Neuronal stem cell (in vitro differentiated cells): ENCODE measurements at regions not wholly inside any gene's neighbourhood (a gene's known extent, or its start where the extent isn't known, plus 50 kb on each side); places are given as distances from the start of the nearest gene placed in this dataset.

Source experiments
- DNase-seq: peaks from one replicate; pipeline ENCODE4 v3.0.0-alpha.2; 2013; ENCODE audit warnings: low spot score
- H2AFZ ChIP-seq: one replicate; pipeline ENCODE4 v1.6.1; 2013; ENCODE audit warnings: mild to moderate bottlenecking, low read length, inconsistent platforms
- H2AK5ac ChIP-seq: 2 replicates; pipeline ENCODE4 v1.6.1; 2013; ENCODE audit warnings: low read depth, mild to moderate bottlenecking, inconsistent platforms, low read length, moderate library complexity, mixed read lengths
- H2BK120ac ChIP-seq: 2 replicates; pipeline ENCODE4 v1.6.1; 2013; ENCODE audit warnings: low read depth, mild to moderate bottlenecking, inconsistent platforms, low read length, moderate library complexity, mixed read lengths
- H2BK12ac ChIP-seq: one replicate; pipeline ENCODE4 v1.6.1; 2013; ENCODE audit warnings: low read length, inconsistent platforms
- H2BK15ac ChIP-seq: 2 replicates; pipeline ENCODE4 v1.6.1; 2013; ENCODE audit warnings: mild to moderate bottlenecking, low read length, inconsistent platforms, mixed read lengths
- H2BK5ac ChIP-seq: one replicate; pipeline ENCODE4 v1.6.1; 2013; ENCODE audit warnings: inconsistent platforms, mild to moderate bottlenecking, low read length, moderate library complexity
- H3K14ac ChIP-seq: one replicate; pipeline ENCODE4 v1.6.1; 2013; ENCODE audit warnings: low read length, inconsistent platforms
- H3K18ac ChIP-seq: 2 replicates; pipeline ENCODE4 v1.6.1; 2013; ENCODE audit warnings: low read length, inconsistent platforms
- H3K23ac ChIP-seq: 2 replicates; pipeline ENCODE4 v1.6.1; 2013; ENCODE audit warnings: low read depth, mild to moderate bottlenecking, mixed read lengths, low read length, inconsistent platforms; ENCODE audit not compliant: poor library complexity
- H3K27ac ChIP-seq: replicated peaks from 3 replicates; pipeline ENCODE4 v1.5.1; 2013; ENCODE audit warnings: low read length, inconsistent platforms
- H3K27me3 ChIP-seq, 3 experiments: 2 replicates each; pipeline ENCODE4 v1.6.1; 2013; ENCODE audit warnings: low read length in 3 of 3, mild to moderate bottlenecking in 2 of 3, inconsistent platforms in 1 of 3, low read depth in 1 of 3, mixed read lengths in 1 of 3, moderate library complexity in 1 of 3; ENCODE audit not compliant: control insufficient read depth in 3 of 3, insufficient read depth in 3 of 3
- H3K36me3 ChIP-seq, 2 donors: replicated peaks in 1 of 2; 2 replicates each; pipeline ENCODE4 v1.6.1; 2013; ENCODE audit warnings: low read length in 2 of 2; ENCODE audit not compliant: control insufficient read depth in 2 of 2, insufficient read depth in 2 of 2
- H3K4ac ChIP-seq: 2 replicates; pipeline ENCODE4 v1.6.1; 2013; ENCODE audit warnings: inconsistent platforms, mild to moderate bottlenecking, low read length, moderate library complexity
- H3K4me1 ChIP-seq, 2 donors: 1 replicate in 1 of 2; 2 replicates in 1 of 2; pipeline ENCODE4 v1.6.1; 2013; ENCODE audit warnings: low read length in 2 of 2, low read depth in 1 of 2; ENCODE audit not compliant: control insufficient read depth in 2 of 2, insufficient read depth in 1 of 2
- H3K4me2 ChIP-seq: one replicate; pipeline ENCODE4 v1.6.1; 2013; ENCODE audit warnings: mild to moderate bottlenecking, low read length, inconsistent platforms; ENCODE audit not compliant: insufficient read depth, poor library complexity, severe bottlenecking
- H3K4me3 ChIP-seq, 2 donors: 2 replicates each; pipeline ENCODE4 v1.5.1; 2013; ENCODE audit warnings: low read length in 2 of 2, mild to moderate bottlenecking in 2 of 2, inconsistent platforms in 1 of 2, moderate library complexity in 1 of 2
- H3K79me1 ChIP-seq: one replicate; pipeline ENCODE4 v1.6.1; 2013; ENCODE audit warnings: low read depth, mild to moderate bottlenecking, inconsistent platforms, low read length, moderate library complexity
- H3K9ac ChIP-seq: one replicate; pipeline ENCODE4 v1.6.1; 2013; ENCODE audit warnings: mild to moderate bottlenecking, low read depth, low read length, inconsistent platforms; ENCODE audit not compliant: poor library complexity
- H3K9me3 ChIP-seq, 2 donors: replicated peaks in 1 of 2; 2 replicates each; pipeline versions ENCODE3 to v1.6.1; 2013; ENCODE audit warnings: low read length in 2 of 2, mild to moderate bottlenecking in 2 of 2, inconsistent platforms in 1 of 2, low read depth in 1 of 2, mixed read lengths in 1 of 2, moderate library complexity in 1 of 2; ENCODE audit not compliant: control insufficient read depth in 2 of 2, insufficient read depth in 1 of 2
- H4K8ac ChIP-seq: one replicate; pipeline ENCODE4 v1.6.1; 2013; ENCODE audit warnings: low read depth, mild to moderate bottlenecking, inconsistent platforms, low read length, moderate library complexity
- H4K91ac ChIP-seq: one replicate; pipeline ENCODE4 v1.6.1; 2013; ENCODE audit warnings: low read length, low read depth, mild to moderate bottlenecking, inconsistent platforms; ENCODE audit not compliant: poor library complexity
- WGBS, 2 donors: extraction: QIAGEN DNeasy Blood & Tissue Kit; methylation state at CpG; one replicate each; pipeline ENCODE4 v1.1.7; 2013; ENCODE audit warnings: missing lambda C conversion rate in 2 of 2, mixed read lengths in 1 of 2; ENCODE audit not compliant: insufficient read length in 2 of 2, insufficient replicate concordance in 1 of 2; ENCODE audit errors: extremely low coverage in 2 of 2; 5-methylcytosine and 5-hydroxymethylcytosine counted together

- no peaks in the 10 kb centered on the region for H3K79me1 ChIP-seq
- H2BK120ac ChIP-seq, result no peak overlapping the region
- no peak overlapping the region for H4K91ac ChIP-seq
- H4K8ac ChIP-seq, result no peak overlapping the region
- no peak overlapping the region for H2BK5ac ChIP-seq
- H3K4me2 ChIP-seq, result no peak overlapping the region
- no peak overlapping the region for H3K23ac ChIP-seq
- no peaks in the 10 kb centered on the region for H3K9me3 ChIP-seq
- DNase-seq, result no peak
- H3K27me3 ChIP-seq, result peaks cover 0 to 28% (median 0%) of the 10 kb centered on the region in 3 experiments
- H3K4me1 ChIP-seq, result no peaks in the 10 kb centered on the region
- H3K4me3 ChIP-seq, result no peak overlapping the region
- no peak overlapping the region for H2BK12ac ChIP-seq
- no peak overlapping the region for H2AK5ac ChIP-seq
- H3K14ac ChIP-seq, result no peak overlapping the region
- H3K18ac ChIP-seq, result no peak overlapping the region
- no peak overlapping the region for H3K9ac ChIP-seq
- H3K4ac ChIP-seq, result no peak overlapping the region
- H2BK15ac ChIP-seq, result no peak overlapping the region
- WGBS, 2 donors, result no CpG with 5 or more reads among the region's 10 CpGs
- H2AFZ ChIP-seq, result no peak overlapping the region
- H3K36me3 ChIP-seq, result no peaks in the 10 kb centered on the region
- H3K27ac ChIP-seq, result no peak overlapping the region
These were observed 60.0 kb upstream of the NUP50 start for GRCh38 chr22:45103756-45104155.

GRCh38 chr22:45104313-45104712, 59.4 kb upstream of the NUP50 start:
- no peaks in the 10 kb centered on the region for H3K4me1 ChIP-seq
- H3K36me3 ChIP-seq, result no peaks in the 10 kb centered on the region
- no peaks in the 10 kb centered on the region for H3K9me3 ChIP-seq

GRCh38 chr22:45105281-45105702, 58.4 kb upstream of the NUP50 start:
- Histone ChIP-seq H3K4ac (no peak overlapping the region), H3K27me3 (peaks cover 0 to 25% (median 0%) of the 10 kb centered on the region in 3 experiments), H2BK12ac (no peak overlapping the region), H3K9me3 (no peaks in the 10 kb centered on the region), H2BK5ac (no peak overlapping the region), H4K8ac (no peak overlapping the region), H3K27ac (no peak overlapping the region), H3K36me3 (no peaks in the 10 kb centered on the region), H2AK5ac (no peak overlapping the region), H3K79me1 (no peaks in the 10 kb centered on the region), H3K4me1 (no peaks in the 10 kb centered on the region), H2AFZ (no peak overlapping the region), H2BK120ac (no peak overlapping the region), H3K9ac (no peak overlapping the region), H2BK15ac (no peak overlapping the region), H3K23ac (no peak overlapping the region), H3K18ac (no peak overlapping the region), H3K4me3 (no peak overlapping the region), H3K14ac (no peak overlapping the region), H4K91ac (no peak overlapping the region), H3K4me2 (no peak overlapping the region)
- WGBS, 2 donors, result no CpG with 5 or more reads among the region's 10 CpGs
- DNase-seq, result no peak

More at GRCh38 chr22:45104313-45104712, 59.4 kb upstream of the NUP50 start:
- Histone ChIP-seq H2BK120ac (no peak overlapping the region), H2BK15ac (no peak overlapping the region), H3K14ac (no peak overlapping the region), H4K91ac (no peak overlapping the region), H3K23ac (peak overlapping the region; percentile 12), H3K18ac (no peak overlapping the region), H3K9ac (peak overlapping the region; percentile 37), H2AFZ (no peak overlapping the region), H3K4me2 (no peak overlapping the region), H2BK12ac (no peak overlapping the region), H3K4me3 (no peak overlapping the region), H2BK5ac (no peak overlapping the region), H3K79me1 (no peaks in the 10 kb centered on the region), H3K27me3 (peaks cover 0 to 28% (median 0%) of the 10 kb centered on the region in 3 experiments), H4K8ac (no peak overlapping the region), H2AK5ac (no peak overlapping the region), H3K27ac (no peak overlapping the region), H3K4ac (no peak overlapping the region)
- no peak for DNase-seq
- no CpG with 5 or more reads among the region's 10 CpGs for WGBS, 2 donors

GRCh38 chr22:45107671-45108070, 56.1 kb upstream of the NUP50 start:
- H3K4ac ChIP-seq, result no peak overlapping the region
- no peaks in the 10 kb centered on the region for H3K79me1 ChIP-seq
- H3K9me3 ChIP-seq, result no peaks in the 10 kb centered on the region
- H4K91ac ChIP-seq, result no peak overlapping the region
- DNase-seq, result no peak
- H3K36me3 ChIP-seq, result no peaks in the 10 kb centered on the region
- H3K14ac ChIP-seq, result no peak overlapping the region
- no peak overlapping the region for H2BK5ac ChIP-seq
- H2BK12ac ChIP-seq, result no peak overlapping the region
- no peak overlapping the region for H4K8ac ChIP-seq
- no peaks in the 10 kb centered on the region for H3K4me1 ChIP-seq
- no peak overlapping the region for H3K27ac ChIP-seq
- no peak overlapping the region for H2AFZ ChIP-seq
- H3K4me2 ChIP-seq, result no peak overlapping the region
- WGBS, 2 donors, result no CpG with 5 or more reads among the region's 6 CpGs
- no peak overlapping the region for H3K23ac ChIP-seq
- H3K4me3 ChIP-seq, result no peak overlapping the region
- H3K18ac ChIP-seq, result no peak overlapping the region
- H2AK5ac ChIP-seq, result no peak overlapping the region
- H2BK15ac ChIP-seq, result no peak overlapping the region
- no peak overlapping the region for H3K9ac ChIP-seq
- peaks cover 0 to 19% (median 0%) of the 10 kb centered on the region in 3 experiments for H3K27me3 ChIP-seq
- H2BK120ac ChIP-seq, result no peak overlapping the region
